Cardiac muscle cell (in vitro differentiated cells and primary cell): ENCODE measurements at regions not wholly inside any gene's neighbourhood (a gene's known extent, or its start where the extent isn't known, plus 50 kb on each side); places are given as distances from the start of the nearest gene placed in this dataset.

Experiments used
- DNase-seq, 2 donors: peaks; one replicate each; pipeline versions ENCODE4 v3.0.0 to v3.0.0-alpha.2; 2010 to 2017; ENCODE audit warnings: low read depth in 1 of 2, low spot score in 1 of 2
- H3K27ac ChIP-seq: fragments of 200-600 bp; sonication (generic); 2 replicates; pipeline ENCODE4 v1.5.1; 2016
- H3K27me3 ChIP-seq: fragments of 200-600 bp; sonication (generic); 2 replicates; pipeline ENCODE4 v1.6.0; 2016; ENCODE audit warnings: control low read depth
- H3K36me3 ChIP-seq: fragments of 200-600 bp; sonication (generic); 2 replicates; pipeline ENCODE4 v1.5.1; 2016; ENCODE audit warnings: control low read depth
- H3K4me1 ChIP-seq: fragments of 200-600 bp; sonication (generic); 2 replicates; pipeline ENCODE4 v1.8.1; 2017; ENCODE audit warnings: low read depth, mild to moderate bottlenecking, mixed run types
- H3K4me3 ChIP-seq: fragments of 200-600 bp; sonication (generic); 2 replicates; pipeline ENCODE4 v1.5.1; 2016; ENCODE audit warnings: mild to moderate bottlenecking
- H3K9me3 ChIP-seq: fragments of 200-600 bp; sonication (generic); 2 replicates; pipeline ENCODE4 v1.5.1; 2017; ENCODE audit warnings: low read depth, mild to moderate bottlenecking, control low read depth
- TF ChIP-seq, protein P1 (sequence below): IDR thresholded peaks from 2 replicates; pipeline ENCODE4 v1.5.1; 2012; ENCODE audit warnings: low read depth, mild to moderate bottlenecking, low read length

DNA sequence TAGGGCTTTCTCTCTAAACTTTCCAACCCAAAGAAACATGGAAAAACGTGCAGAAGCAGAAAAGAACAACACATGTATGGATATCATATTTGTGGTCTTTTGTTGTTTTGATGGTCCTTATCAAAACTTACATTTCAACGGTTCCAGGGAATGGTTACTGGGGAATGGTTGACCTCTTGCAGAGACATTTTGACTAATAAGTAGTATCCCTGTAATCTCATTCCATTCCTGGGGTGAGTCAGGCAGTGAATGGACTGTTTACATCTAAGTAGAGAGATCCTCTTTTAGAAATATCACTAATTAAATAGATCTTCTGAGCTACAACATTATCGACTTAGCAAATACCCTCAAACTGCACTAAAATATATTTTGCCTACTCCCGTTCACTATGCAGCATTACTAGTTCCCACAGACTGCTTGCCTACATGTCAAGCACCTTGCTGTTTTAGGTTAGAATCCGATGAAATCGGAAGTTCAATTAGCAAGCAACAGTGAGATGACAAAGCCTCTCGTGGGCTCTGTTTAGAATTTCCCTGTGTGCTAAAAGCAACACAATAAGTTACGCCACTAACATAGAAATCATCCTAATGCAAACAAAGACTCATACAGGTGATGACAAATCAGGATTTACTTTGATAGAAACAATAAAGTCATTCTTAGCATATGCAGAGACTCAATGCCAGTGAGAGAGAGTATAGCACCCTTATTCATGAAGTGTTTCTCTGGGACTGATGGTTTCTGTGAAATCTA lies 797.7 kb upstream of the ARGLU1 start:
- Histone ChIP-seq H3K27me3 (no peaks in the 10 kb centered on the region), H3K9me3 (no peaks in the 10 kb centered on the region), H3K4me3 (no peak overlapping the region), H3K4me1 (no peaks in the 10 kb centered on the region), H3K36me3 (no peaks in the 10 kb centered on the region), H3K27ac (no peak overlapping the region)
- DNase-seq: peak in 1 of 2 donors; percentile 56
- TF ChIP-seq, protein P1, sequence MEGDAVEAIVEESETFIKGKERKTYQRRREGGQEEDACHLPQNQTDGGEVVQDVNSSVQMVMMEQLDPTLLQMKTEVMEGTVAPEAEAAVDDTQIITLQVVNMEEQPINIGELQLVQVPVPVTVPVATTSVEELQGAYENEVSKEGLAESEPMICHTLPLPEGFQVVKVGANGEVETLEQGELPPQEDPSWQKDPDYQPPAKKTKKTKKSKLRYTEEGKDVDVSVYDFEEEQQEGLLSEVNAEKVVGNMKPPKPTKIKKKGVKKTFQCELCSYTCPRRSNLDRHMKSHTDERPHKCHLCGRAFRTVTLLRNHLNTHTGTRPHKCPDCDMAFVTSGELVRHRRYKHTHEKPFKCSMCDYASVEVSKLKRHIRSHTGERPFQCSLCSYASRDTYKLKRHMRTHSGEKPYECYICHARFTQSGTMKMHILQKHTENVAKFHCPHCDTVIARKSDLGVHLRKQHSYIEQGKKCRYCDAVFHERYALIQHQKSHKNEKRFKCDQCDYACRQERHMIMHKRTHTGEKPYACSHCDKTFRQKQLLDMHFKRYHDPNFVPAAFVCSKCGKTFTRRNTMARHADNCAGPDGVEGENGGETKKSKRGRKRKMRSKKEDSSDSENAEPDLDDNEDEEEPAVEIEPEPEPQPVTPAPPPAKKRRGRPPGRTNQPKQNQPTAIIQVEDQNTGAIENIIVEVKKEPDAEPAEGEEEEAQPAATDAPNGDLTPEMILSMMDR: no peak

DNA sequence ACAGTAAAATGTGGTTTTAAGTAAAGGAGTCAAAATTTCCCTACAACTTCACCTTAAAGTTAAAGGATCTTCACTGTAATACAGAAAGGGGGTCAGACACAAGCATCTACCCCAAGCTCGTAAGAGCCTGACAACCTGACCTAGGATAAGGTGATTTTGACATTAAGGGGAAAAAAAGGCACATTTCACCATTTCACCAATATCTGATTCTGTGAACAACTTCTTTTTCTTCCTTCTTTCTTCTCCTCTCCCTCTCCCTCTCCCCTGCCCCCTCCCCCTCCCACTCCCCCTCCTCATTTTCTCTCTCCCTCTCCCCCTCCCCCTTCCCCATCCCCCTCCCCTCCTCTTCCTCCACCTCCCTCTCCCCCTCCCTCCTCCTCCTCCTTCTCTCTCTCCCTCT lies 796.7 kb upstream of the ARGLU1 start:
- H3K27me3 ChIP-seq: no peaks in the 10 kb centered on the region
- no peaks in the 10 kb centered on the region for H3K36me3 ChIP-seq
- TF ChIP-seq, protein P1: no peak
- no peak overlapping the region for H3K4me3 ChIP-seq
- no peaks in the 10 kb centered on the region for H3K9me3 ChIP-seq
- no peak overlapping the region for H3K27ac ChIP-seq
- H3K4me1 ChIP-seq: no peaks in the 10 kb centered on the region
- no peak for DNase-seq

DNA sequence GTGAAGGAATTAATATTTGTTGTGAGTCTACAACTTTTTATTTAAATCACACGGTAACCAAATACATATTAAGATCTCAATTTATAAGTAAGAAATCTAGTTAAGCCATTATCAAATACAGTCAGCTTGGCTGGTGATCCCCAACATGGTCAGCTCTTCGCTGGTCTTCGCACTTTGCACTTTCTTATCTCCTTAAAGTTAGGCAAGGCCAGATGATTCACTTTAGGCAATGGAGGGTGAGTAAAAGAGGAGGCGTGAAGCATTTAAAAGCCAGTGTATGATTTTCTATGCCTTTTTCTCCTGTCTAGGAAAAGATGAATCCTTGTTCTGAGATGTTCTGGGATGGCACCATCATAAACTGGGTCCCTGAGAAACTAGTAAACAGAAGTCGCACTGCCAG lies 793.7 kb upstream of the ARGLU1 start:
- Histone ChIP-seq H3K4me1 (no peaks in the 10 kb centered on the region), H3K27me3 (no peaks in the 10 kb centered on the region), H3K36me3 (no peaks in the 10 kb centered on the region), H3K4me3 (no peak overlapping the region), H3K9me3 (no peaks in the 10 kb centered on the region), H3K27ac (no peak overlapping the region)
- TF ChIP-seq, protein P1: no peak
- peak in 1 of 2 donors; percentile 44 for DNase-seq

DNA sequence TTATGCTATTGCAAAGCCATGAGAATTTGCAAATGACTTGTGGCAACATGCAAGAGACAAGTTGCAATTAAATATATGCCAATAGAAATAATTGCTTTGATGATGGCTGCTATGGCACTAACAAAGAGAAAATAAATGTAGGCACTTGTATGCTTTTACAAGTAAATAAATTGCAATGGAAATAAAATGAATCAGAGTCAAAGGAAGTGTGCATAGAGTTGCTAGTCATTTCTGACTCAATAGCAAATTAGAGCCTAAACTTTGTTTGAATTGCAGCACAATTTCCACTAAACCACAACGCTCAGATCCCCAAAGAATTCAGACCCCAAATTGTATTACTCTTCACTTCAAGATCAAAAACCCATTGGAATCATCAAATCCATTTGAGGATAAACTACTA lies 792.1 kb upstream of the ARGLU1 start:
- Histone ChIP-seq H3K27ac (no peak overlapping the region), H3K27me3 (no peaks in the 10 kb centered on the region), H3K4me3 (no peak overlapping the region), H3K4me1 (no peaks in the 10 kb centered on the region), H3K9me3 (no peaks in the 10 kb centered on the region), H3K36me3 (no peaks in the 10 kb centered on the region)
- no peak for DNase-seq
- TF ChIP-seq, protein P1: no peak

DNA sequence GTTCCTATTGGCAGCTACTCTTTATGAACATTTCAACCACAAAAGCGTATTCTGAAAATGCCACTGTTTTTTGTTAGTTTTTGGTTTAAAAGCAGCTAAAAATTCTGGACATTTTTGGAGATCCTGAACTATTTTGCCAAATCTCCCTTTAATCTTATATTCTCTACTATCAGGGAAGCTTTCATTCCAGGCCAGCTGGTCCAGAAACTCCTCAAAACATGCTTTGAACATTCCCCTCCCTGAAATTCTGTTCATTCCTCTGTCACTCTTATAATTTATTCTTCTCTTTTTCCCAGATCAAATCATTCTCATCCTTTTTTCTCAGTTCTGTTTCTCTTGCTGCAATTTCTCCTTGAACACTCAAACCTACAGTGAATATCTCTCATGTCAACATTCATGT lies 790.9 kb upstream of the ARGLU1 start:
- Histone ChIP-seq H3K4me1 (no peaks in the 10 kb centered on the region), H3K9me3 (no peaks in the 10 kb centered on the region), H3K36me3 (no peaks in the 10 kb centered on the region), H3K27me3 (no peaks in the 10 kb centered on the region), H3K27ac (no peak overlapping the region), H3K4me3 (no peak overlapping the region)
- TF ChIP-seq, protein P1: no peak
- no peak for DNase-seq
